ENCODE measurements at regions not wholly inside any gene's neighbourhood (a gene's known extent, or its start where the extent isn't known, plus 50 kb on each side); places are given as distances from the start of the nearest gene placed in this dataset.
A peak's percentile ranks its signal among the peaks of the same experiment; 100 is the strongest.

- TF ChIP-seq PRDM15 (CRISPR knock-in tag; IDR thresholded peaks at IDR 0.05) (no peak), ZNF396 (CRISPR knock-in tag; IDR thresholded peaks at IDR 0.05; ENCODE audit: borderline replicate concordance) (no peak), GRHL2 (CRISPR knock-in tag; IDR thresholded peaks at IDR 0.05; ENCODE audit: insufficient replicate concordance, severe bottlenecking) (no peak), NR3C1 (CRISPR knock-in tag; conservative IDR thresholded peaks at IDR 0.05; ENCODE audit: low read depth) (no peak), TEAD1 (CRISPR knock-in tag; IDR thresholded peaks at IDR 0.05) (no peak), FOXP4 (CRISPR knock-in tag; IDR thresholded peaks at IDR 0.05) (no peak), CREM (CRISPR knock-in tag; IDR thresholded peaks at IDR 0.05) (no peak), ZNF416 (CRISPR knock-in tag; IDR thresholded peaks at IDR 0.05) (no peak), HMGXB4 (CRISPR knock-in tag; IDR thresholded peaks at IDR 0.05) (no peak), FOXP1 (CRISPR knock-in tag; IDR thresholded peaks at IDR 0.05; ENCODE audit: borderline replicate concordance) (no peak), AR (CRISPR knock-in tag; IDR thresholded peaks at IDR 0.05) (no peak), GABPB1 (CRISPR knock-in tag; IDR thresholded peaks at IDR 0.05) (no peak), CBFB (CRISPR knock-in tag; IDR thresholded peaks at IDR 0.05; ENCODE audit: low read depth) (no peak)
Observed at GRCh38 chr2:187272255-187272654, 175.8 kb downstream of the CALCRL start (continued).

GRCh38 chr2:187271825-187272224 is 176.2 kb downstream of the CALCRL start:
- POLR2A ChIA-PET, result no interaction called here
- DNase-seq (ENCODE audit: low spot score) (no peak), ATAC-seq (peak; percentile 69)
- CTCF ChIA-PET, result interaction anchor here (1.0 to 1.1 kb wide), 2 partner anchors 134 to 176 kb away, joined by 4 to 5 read pairs; partner anchors contain the start of gene CALCRL
- H3K36me3 Mint-ChIP-seq, result no peaks in the 10 kb centered on the region; the same call in 1 of the 2 replicates
- H3K27me3 Mint-ChIP-seq (ENCODE audit: low read depth), result no peaks in the 10 kb centered on the region
- no peak overlapping the region for H3K4me3 Mint-ChIP-seq
- H3K9me3 Mint-ChIP-seq, result no peaks in the 10 kb centered on the region
- H3K4me1 Mint-ChIP-seq, result peaks cover 8% of the 10 kb centered on the region
- H3K27ac Mint-ChIP-seq, result no peak overlapping the region; the same call in 1 of the 2 replicates
- TF ChIP-seq ZNF423 (CRISPR knock-in tag; IDR thresholded peaks at IDR 0.05), result no peak
- no peak for TF ChIP-seq E2F4 (CRISPR knock-in tag; IDR thresholded peaks at IDR 0.05; ENCODE audit: borderline replicate concordance, low read depth)
- no peak for TF ChIP-seq MXD4 (CRISPR knock-in tag; IDR thresholded peaks at IDR 0.05; ENCODE audit: borderline replicate concordance)
- no peak for TF ChIP-seq NR3C1 (CRISPR knock-in tag; conservative IDR thresholded peaks at IDR 0.05; ENCODE audit: low read depth)
- TF ChIP-seq NR1H2 (CRISPR knock-in tag; IDR thresholded peaks at IDR 0.05), result no peak
- TF ChIP-seq IRF1 (CRISPR knock-in tag; IDR thresholded peaks at IDR 0.05), result no peak
- TF ChIP-seq ZNF396 (CRISPR knock-in tag; IDR thresholded peaks at IDR 0.05; ENCODE audit: borderline replicate concordance), result no peak
- no peak for TF ChIP-seq USF2 (CRISPR knock-in tag; IDR thresholded peaks at IDR 0.05)
- no peak for TF ChIP-seq ZNF416 (CRISPR knock-in tag; IDR thresholded peaks at IDR 0.05)
